ENCODE measurements at regions not wholly inside any gene's neighbourhood (a gene's known extent, or its start where the extent isn't known, plus 50 kb on each side); places are given as distances from the start of the nearest gene placed in this dataset.
"Not testable (repeated sequence)": the region's sequence is repeated elsewhere in the genome, so short reads cannot be mapped to it uniquely, and the experiment has no call there.

GRCh38 chrX:879756-880698, 249.4 kb downstream of the SHOX start:
- H4K20me1 ChIP-seq (ENCODE audit: insufficient read depth, low read length); dilution Hi-C loops (cut with HindIII; ENCODE audit: low sequenced_read_pairs, unreplicated experiment); H2AK9ac ChIP-seq (replicated peaks; ENCODE audit: low read depth, low read length, poor library complexity); H3K27ac ChIP-seq (ENCODE audit: insufficient read depth, low read length); H2BK20ac ChIP-seq (ENCODE audit: low read depth, low read length); BruUV-seq (replicated peaks); H3K56ac ChIP-seq (ENCODE audit: extremely low read depth, insufficient read depth, low read length); H3K27me3 ChIP-seq (ENCODE audit: control insufficient read depth, insufficient read depth, low read length); H4K5ac ChIP-seq (ENCODE audit: low read depth, low read length); H2AFZ ChIP-seq (replicated peaks; ENCODE audit: low read length, poor library complexity); CTCF ChIA-PET; H3K18ac ChIP-seq (ENCODE audit: low read depth, low read length); H4K91ac ChIP-seq (ENCODE audit: insufficient read depth, low read depth, low read length); intact Hi-C loops (cut with micrococcal nuclease); H2AK5ac ChIP-seq (ENCODE audit: low read depth, low read length); H3K9me3 ChIP-seq (ENCODE audit: control insufficient read depth, insufficient read depth, low read length); H3K4ac ChIP-seq (ENCODE audit: low read depth, low read length); H3K79me1 ChIP-seq (ENCODE audit: low read depth in 1 of 2, low read length in 2 of 2); H3K4me1 ChIP-seq (ENCODE audit: control insufficient read depth, insufficient read depth, low read length); H3K9me1 ChIP-seq (ENCODE audit: insufficient read depth, low read length); H3K4me3 ChIP-seq (ENCODE audit: insufficient read depth, low read depth, low read length); ATAC-seq (ENCODE audit: low read depth); H3K4me2 ChIP-seq (ENCODE audit: low read depth, low read length); H3K23ac ChIP-seq (ENCODE audit: low read depth, low read length); H2BK120ac ChIP-seq (ENCODE audit: low read depth, low read length); H2BK15ac ChIP-seq (ENCODE audit: low read depth, low read length); H3K14ac ChIP-seq (replicated peaks; ENCODE audit: low read depth, low read length); H3K36me3 ChIP-seq (ENCODE audit: control insufficient read depth, insufficient read depth, low read length); H3K9ac ChIP-seq (ENCODE audit: low read depth, low read length); POLR2A ChIA-PET (ENCODE audit: unreplicated experiment); DNase-seq; H2BK5ac ChIP-seq (ENCODE audit: low read depth, low read length, poor library complexity, severe bottlenecking); H4K8ac ChIP-seq (ENCODE audit: low read depth in 2 of 2, low read length in 2 of 2); in situ Hi-C loops (cut with MboI; ENCODE audit: low sequenced_read_pairs): not testable (repeated sequence)
- no CpG with 5 or more reads among the region's 11 CpGs for WGBS, 2 experiments (ENCODE audit: extremely low coverage in 2 of 2, insufficient read length in 1 of 2)
